CD14-positive monocyte (primary cell): ENCODE measurements at regions not wholly inside any gene's neighbourhood (a gene's known extent, or its start where the extent isn't known, plus 50 kb on each side); places are given as distances from the start of the nearest gene placed in this dataset.

ENCODE experiments used
- DNase-seq, 3 donors: peaks; one replicate each; pipeline ENCODE4 v3.0.0-alpha.2; 2011 to 2022
- H2AFZ ChIP-seq: 2 replicates; pipeline ENCODE4 v1.6.0; 2012; ENCODE audit warnings: mild to moderate bottlenecking, low read depth, low read length, inconsistent platforms; ENCODE audit not compliant: insufficient read depth, poor library complexity, severe bottlenecking
- H3K27ac ChIP-seq, 2 donors: 1 replicate in 1 of 2; 2 replicates in 1 of 2; pipeline ENCODE4 v1.5.1; 2012 to 2013; ENCODE audit warnings: low read length in 2 of 2, control low read depth in 1 of 2, inconsistent platforms in 1 of 2, low read depth in 1 of 2, mild to moderate bottlenecking in 1 of 2
- H3K27me3 ChIP-seq, 2 donors: one replicate each; pipeline versions ENCODE4 v1.6.0 to v1.6.1; 2011 to 2013; ENCODE audit warnings: low read length in 2 of 2; ENCODE audit not compliant: control insufficient read depth in 2 of 2, insufficient read depth in 2 of 2
- H3K36me3 ChIP-seq, 2 donors: replicated peaks in 1 of 2; 1 replicate in 1 of 2; 2 replicates in 1 of 2; pipeline versions ENCODE4 v1.5.1 to v1.6.1; 2012 to 2013; ENCODE audit warnings: low read length in 2 of 2, control low read depth in 1 of 2, inconsistent platforms in 1 of 2, mild to moderate bottlenecking in 1 of 2; ENCODE audit not compliant: insufficient read depth in 2 of 2, control insufficient read depth in 1 of 2
- H3K4me1 ChIP-seq, 2 donors: 1 replicate in 1 of 2; 2 replicates in 1 of 2; pipeline versions ENCODE4 v1.5.1 to v1.6.1; 2012 to 2013; ENCODE audit warnings: low read length in 2 of 2, control low read depth in 1 of 2, inconsistent platforms in 1 of 2, mild to moderate bottlenecking in 1 of 2, moderate library complexity in 1 of 2; ENCODE audit not compliant: insufficient read depth in 2 of 2, control insufficient read depth in 1 of 2
- H3K4me2 ChIP-seq: replicated peaks from 2 replicates; pipeline ENCODE3; 2012; ENCODE audit warnings: low read length, moderate library complexity, mild to moderate bottlenecking; ENCODE audit not compliant: poor library complexity, severe bottlenecking; ENCODE audit errors: extremely low read depth
- H3K4me3 ChIP-seq, 3 experiments: fragments of 200-600 bp in 1 of 3; sonication (generic) in 1 of 3; replicated peaks in 1 of 3; 1 replicate in 2 of 3; 2 replicates in 1 of 3; pipeline ENCODE4 v1.5.1; 2011 to 2013; ENCODE audit warnings: low read length in 3 of 3, mild to moderate bottlenecking in 3 of 3, control low read depth in 2 of 3, low read depth in 2 of 3, inconsistent platforms in 1 of 3, moderate library complexity in 1 of 3
- H3K79me2 ChIP-seq: 2 replicates; pipeline ENCODE4 v1.6.0; 2012; ENCODE audit warnings: mild to moderate bottlenecking, control low read depth, inconsistent platforms, low read length, moderate library complexity; ENCODE audit not compliant: insufficient read depth
- H3K9ac ChIP-seq: 2 replicates; pipeline ENCODE4 v1.6.0; 2017; ENCODE audit warnings: low read length, mild to moderate bottlenecking; ENCODE audit not compliant: insufficient read depth, poor library complexity, severe bottlenecking
- H3K9me3 ChIP-seq, 2 donors: replicated peaks in 1 of 2; 1 replicate in 1 of 2; 2 replicates in 1 of 2; pipeline versions ENCODE4 v1.5.1 to v1.6.1; 2012 to 2013; ENCODE audit warnings: low read length in 2 of 2, control low read depth in 1 of 2; ENCODE audit not compliant: control insufficient read depth in 1 of 2, insufficient read depth in 1 of 2
- H4K20me1 ChIP-seq: 2 replicates; pipeline ENCODE4 v1.6.0; 2012; ENCODE audit warnings: mild to moderate bottlenecking, low read length, control low read depth, moderate library complexity; ENCODE audit not compliant: insufficient read depth
- H3K27ac Mint-ChIP-seq, 7 donors: one replicate each; pipeline ENCODE4 v1.8.0; 2020; ENCODE audit warnings: mild to moderate bottlenecking in 7 of 7, mixed read lengths in 7 of 7, moderate library complexity in 6 of 7, inconsistent platforms in 2 of 7
- H3K27me3 Mint-ChIP-seq, 3 donors: one replicate each; pipeline ENCODE4 v1.8.0; 2021 to 2022; ENCODE audit warnings: low read depth in 3 of 3, mild to moderate bottlenecking in 3 of 3, mixed read lengths in 3 of 3, moderate library complexity in 3 of 3, inconsistent platforms in 1 of 3
- H3K36me3 Mint-ChIP-seq, 2 donors: one replicate each; pipeline ENCODE4 v1.8.0; 2020; ENCODE audit warnings: mixed read lengths in 2 of 2, inconsistent platforms in 1 of 2, mild to moderate bottlenecking in 1 of 2
- H3K4me1 Mint-ChIP-seq: one replicate; pipeline ENCODE4 v1.8.0; 2020; ENCODE audit warnings: mild to moderate bottlenecking, mixed read lengths
- H3K4me3 Mint-ChIP-seq, 2 donors: one replicate each; pipeline ENCODE4 v1.8.0; 2020; ENCODE audit warnings: mild to moderate bottlenecking in 2 of 2, mixed read lengths in 2 of 2, moderate library complexity in 1 of 2
- H3K9me3 Mint-ChIP-seq, 7 donors: one replicate each; pipeline ENCODE4 v1.8.0; 2020 to 2022; ENCODE audit warnings: mixed read lengths in 7 of 7, mild to moderate bottlenecking in 6 of 7, moderate library complexity in 6 of 7, inconsistent platforms in 2 of 7
- CTCF ChIP-seq: fragments of 200-600 bp; IDR thresholded peaks from one replicate; pipeline ENCODE4 v1.8.0; 2022; ENCODE audit warnings: antibody characterized with exemption, mild to moderate bottlenecking
- WGBS: methylation state at CpG from one replicate; pipeline ENCODE4 v1.1.5; 2013; ENCODE audit warnings: missing lambda C conversion rate; ENCODE audit not compliant: insufficient coverage; 5-methylcytosine and 5-hydroxymethylcytosine counted together
- intact Hi-C, 2 donors: fragments of 100-400 bp; cut with micrococcal nuclease; formaldehyde crosslinking; loops; one replicate each; pipeline versions ENCODE4 v1.15.0 to v1.15.1; 2023

GRCh38 chr3:88418219-88418618 lies 268.5 kb downstream of the C3orf38 start:
- no peaks in the 10 kb centered on the region for H3K9me3 Mint-ChIP-seq

GRCh38 chr3:88433568-88433967 lies 283.8 kb downstream of the C3orf38 start:
- H4K20me1 ChIP-seq = no peaks in the 10 kb centered on the region
- no CpG with 5 or more reads among the region's 2 CpGs for WGBS
- peaks cover 0 to 8% (median 3%) of the 10 kb centered on the region in 7 donors for H3K9me3 Mint-ChIP-seq
- no peak overlapping the region for H3K27ac ChIP-seq
- H3K9ac ChIP-seq = no peak overlapping the region
- H3K36me3 ChIP-seq = no peaks in the 10 kb centered on the region
- intact Hi-C loops = no loop called here
- no peaks in the 10 kb centered on the region for H3K27me3 ChIP-seq
- H3K27ac Mint-ChIP-seq = no peak overlapping the region
- H3K9me3 ChIP-seq = no peaks in the 10 kb centered on the region
- no peak overlapping the region for H2AFZ ChIP-seq
- H3K4me1 Mint-ChIP-seq = no peaks in the 10 kb centered on the region
- DNase-seq = no peak
- H3K4me1 ChIP-seq = no peaks in the 10 kb centered on the region
- no peak overlapping the region for H3K4me3 ChIP-seq
- TF ChIP-seq CTCF = no peak
- no peaks in the 10 kb centered on the region for H3K36me3 Mint-ChIP-seq
- no peaks in the 10 kb centered on the region for H3K79me2 ChIP-seq
- no peak overlapping the region for H3K4me2 ChIP-seq
- no peak overlapping the region for H3K4me3 Mint-ChIP-seq
- H3K27me3 Mint-ChIP-seq = peaks cover 0 to 1% (median 0%) of the 10 kb centered on the region in 3 donors

More at GRCh38 chr3:88418219-88418618, 268.5 kb downstream of the C3orf38 start:
- no peak for DNase-seq
- H3K27me3 ChIP-seq = no peaks in the 10 kb centered on the region
- H3K4me2 ChIP-seq = no peak overlapping the region
- H3K27ac ChIP-seq = no peak overlapping the region
- no peaks in the 10 kb centered on the region for H3K79me2 ChIP-seq
- H3K27me3 Mint-ChIP-seq = no peaks in the 10 kb centered on the region
- no peaks in the 10 kb centered on the region for H3K36me3 Mint-ChIP-seq
- TF ChIP-seq CTCF = no peak
- intact Hi-C loops = no loop called here
- H3K4me3 Mint-ChIP-seq = no peak overlapping the region
- H3K4me1 Mint-ChIP-seq = no peaks in the 10 kb centered on the region
- no CpG with 5 or more reads among the region's 6 CpGs for WGBS
- no peak overlapping the region for H3K27ac Mint-ChIP-seq
- no peaks in the 10 kb centered on the region for H4K20me1 ChIP-seq
- H3K36me3 ChIP-seq = no peaks in the 10 kb centered on the region
- H3K4me3 ChIP-seq = no peak overlapping the region
- no peak overlapping the region for H3K9ac ChIP-seq
- H3K9me3 ChIP-seq = no peaks in the 10 kb centered on the region
- no peaks in the 10 kb centered on the region for H3K4me1 ChIP-seq
- H2AFZ ChIP-seq = no peak overlapping the region
